ENCODE measurements at regions not wholly inside any gene's neighbourhood (a gene's known extent, or its start where the extent isn't known, plus 50 kb on each side); places are given as distances from the start of the nearest gene placed in this dataset.
A peak's percentile ranks its signal among the peaks of the same experiment; 100 is the strongest.

DNA sequence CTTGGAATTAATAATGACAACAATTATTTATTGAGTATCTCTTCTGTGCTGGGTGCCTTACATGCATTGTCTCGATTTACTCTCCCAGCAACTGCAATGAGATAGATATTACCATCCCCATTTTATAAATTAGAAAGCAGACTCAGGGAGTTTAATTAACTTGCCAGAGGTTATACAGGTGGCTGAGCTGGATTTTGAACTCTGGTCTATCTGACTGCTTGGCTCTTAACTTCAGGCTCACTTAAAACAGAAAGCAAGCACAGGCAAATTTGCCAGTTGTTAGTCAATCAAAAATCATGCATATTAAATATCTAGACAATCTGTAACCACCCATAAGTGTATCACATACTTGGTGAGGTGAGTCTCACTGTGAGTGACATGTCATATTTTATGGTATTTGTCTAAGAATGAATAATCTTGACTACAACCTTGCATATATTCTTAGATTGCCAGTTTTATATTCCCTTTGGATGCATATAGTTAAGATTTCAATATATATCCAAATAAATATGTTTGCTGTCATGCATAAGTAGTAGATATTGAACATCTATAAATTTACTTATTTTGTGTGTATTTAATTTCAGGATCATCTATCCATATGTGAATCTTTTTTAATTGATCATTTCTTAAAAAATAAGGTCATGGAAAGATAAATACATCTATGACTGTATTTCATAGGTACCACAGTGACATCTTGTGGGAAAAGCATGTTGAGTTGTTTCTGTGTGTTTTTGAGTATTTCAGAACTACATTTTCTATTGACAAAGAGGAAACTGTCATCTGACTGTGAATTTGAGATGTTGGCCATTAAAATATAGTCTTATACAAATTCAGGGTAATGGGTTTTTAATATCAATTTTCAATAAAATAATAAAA is 112.0 kb upstream of the ARHGAP42 start:
- Mint-ChIP-seq H3K4me3 (ENCODE audit: low read depth) (no peak overlapping the region), H3K27me3 (no peaks in the 10 kb centered on the region), H3K27ac (no peak overlapping the region), H3K36me3 (ENCODE audit: insufficient read depth) (no peaks in the 10 kb centered on the region), H3K4me1 (ENCODE audit: low read depth) (no peaks in the 10 kb centered on the region), H3K9me3 (ENCODE audit: low read depth) (no peaks in the 10 kb centered on the region)
- no peak for DNase-seq (ENCODE audit: low spot score, unreplicated experiment)
- TF ChIP-seq, protein P1, sequence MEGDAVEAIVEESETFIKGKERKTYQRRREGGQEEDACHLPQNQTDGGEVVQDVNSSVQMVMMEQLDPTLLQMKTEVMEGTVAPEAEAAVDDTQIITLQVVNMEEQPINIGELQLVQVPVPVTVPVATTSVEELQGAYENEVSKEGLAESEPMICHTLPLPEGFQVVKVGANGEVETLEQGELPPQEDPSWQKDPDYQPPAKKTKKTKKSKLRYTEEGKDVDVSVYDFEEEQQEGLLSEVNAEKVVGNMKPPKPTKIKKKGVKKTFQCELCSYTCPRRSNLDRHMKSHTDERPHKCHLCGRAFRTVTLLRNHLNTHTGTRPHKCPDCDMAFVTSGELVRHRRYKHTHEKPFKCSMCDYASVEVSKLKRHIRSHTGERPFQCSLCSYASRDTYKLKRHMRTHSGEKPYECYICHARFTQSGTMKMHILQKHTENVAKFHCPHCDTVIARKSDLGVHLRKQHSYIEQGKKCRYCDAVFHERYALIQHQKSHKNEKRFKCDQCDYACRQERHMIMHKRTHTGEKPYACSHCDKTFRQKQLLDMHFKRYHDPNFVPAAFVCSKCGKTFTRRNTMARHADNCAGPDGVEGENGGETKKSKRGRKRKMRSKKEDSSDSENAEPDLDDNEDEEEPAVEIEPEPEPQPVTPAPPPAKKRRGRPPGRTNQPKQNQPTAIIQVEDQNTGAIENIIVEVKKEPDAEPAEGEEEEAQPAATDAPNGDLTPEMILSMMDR (IDR thresholded peaks at IDR 0.05; ENCODE audit: unreplicated experiment): peak; percentile 55

DNA sequence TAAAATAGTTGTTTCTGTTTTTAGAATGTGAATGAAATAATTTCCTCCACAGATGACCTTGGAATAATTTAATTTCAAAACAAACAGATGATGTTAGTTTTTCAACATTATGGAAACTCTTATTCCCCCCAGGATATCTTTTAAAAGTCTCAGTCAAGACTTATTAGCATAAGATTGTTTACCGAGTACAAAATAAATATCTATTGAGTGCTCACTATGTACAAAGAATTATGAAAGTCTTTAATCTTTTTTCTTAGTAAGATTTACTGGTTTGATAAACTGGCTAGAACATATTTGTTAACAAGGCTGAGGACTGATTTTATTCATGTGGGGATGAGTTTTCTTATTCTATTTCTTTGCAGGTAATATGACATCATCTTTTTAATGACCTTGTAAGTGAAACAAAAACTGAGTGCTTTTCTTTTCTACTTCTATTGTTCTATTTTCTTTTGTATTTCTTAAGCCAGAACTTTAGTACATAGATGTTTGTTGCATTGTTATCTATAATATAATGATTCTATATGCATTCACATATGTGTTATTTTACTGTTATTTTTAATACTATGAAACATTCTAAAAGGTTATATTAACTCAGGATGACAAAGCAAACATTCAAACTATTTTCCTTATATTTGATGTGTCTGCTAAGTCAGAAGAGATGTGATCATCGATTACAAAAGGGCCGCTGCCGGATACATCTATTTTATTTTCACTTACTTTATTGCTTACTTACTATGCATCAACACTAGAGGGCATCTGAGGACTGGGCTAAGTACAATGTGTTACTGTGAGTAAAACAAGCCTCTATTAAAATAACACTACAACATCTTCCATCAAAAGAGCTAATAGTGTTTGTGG is 111.0 kb upstream of the ARHGAP42 start:
- no peak for DNase-seq (ENCODE audit: low spot score, unreplicated experiment)
- no peak overlapping the region for H3K27ac Mint-ChIP-seq
- no peaks in the 10 kb centered on the region for H3K27me3 Mint-ChIP-seq
- no peak overlapping the region for H3K4me3 Mint-ChIP-seq (ENCODE audit: low read depth)
- TF ChIP-seq, protein P1 (IDR thresholded peaks at IDR 0.05; ENCODE audit: unreplicated experiment): peak; percentile 89
- no peaks in the 10 kb centered on the region for H3K4me1 Mint-ChIP-seq (ENCODE audit: low read depth)
- H3K36me3 Mint-ChIP-seq (ENCODE audit: insufficient read depth): no peaks in the 10 kb centered on the region
- no peaks in the 10 kb centered on the region for H3K9me3 Mint-ChIP-seq (ENCODE audit: low read depth)

DNA sequence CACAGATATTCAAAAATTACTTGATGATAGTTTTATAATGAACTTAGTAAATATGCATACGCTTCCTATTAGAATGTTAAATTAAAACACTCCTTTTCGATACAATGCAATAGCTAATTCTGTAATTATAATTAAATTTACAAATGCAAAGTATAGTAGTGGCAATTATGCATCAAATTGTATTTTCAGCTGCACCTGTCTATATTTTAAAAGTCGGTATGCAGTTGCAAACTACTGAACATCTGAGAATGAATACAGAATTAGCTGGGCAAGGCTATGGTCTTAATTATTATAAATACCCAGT is 110.4 kb upstream of the ARHGAP42 start:
- TF ChIP-seq, protein P1 (IDR thresholded peaks at IDR 0.05; ENCODE audit: unreplicated experiment): no peak
- DNase-seq (ENCODE audit: low spot score, unreplicated experiment): no peak
- Mint-ChIP-seq H3K27ac (no peak overlapping the region), H3K9me3 (ENCODE audit: low read depth) (no peaks in the 10 kb centered on the region), H3K4me1 (ENCODE audit: low read depth) (no peaks in the 10 kb centered on the region), H3K27me3 (no peaks in the 10 kb centered on the region), H3K4me3 (ENCODE audit: low read depth) (no peak overlapping the region), H3K36me3 (ENCODE audit: insufficient read depth) (no peaks in the 10 kb centered on the region)

DNA sequence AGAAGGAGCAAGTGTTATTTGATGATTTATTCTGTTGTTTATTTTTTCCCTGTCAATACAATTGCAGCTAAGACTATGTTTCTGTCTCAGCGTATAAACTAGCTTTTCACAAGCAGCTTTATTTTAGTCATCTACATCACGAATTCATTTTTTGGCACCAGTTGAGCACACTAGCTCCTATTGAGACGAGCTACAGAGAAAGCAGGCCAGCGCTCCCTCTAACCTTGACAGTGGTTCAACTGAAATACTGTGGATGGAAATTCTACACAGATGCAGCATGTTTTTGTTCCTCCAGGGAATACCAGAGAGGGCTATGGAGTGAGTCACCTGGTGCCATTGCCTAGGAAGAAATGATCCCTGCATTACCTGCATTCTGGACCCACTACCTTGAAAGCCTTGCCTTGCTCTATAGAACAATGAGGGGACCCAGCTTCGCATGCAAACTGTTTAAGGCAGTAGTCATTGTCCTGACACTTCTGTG is 108.2 kb upstream of the ARHGAP42 start:
- Mint-ChIP-seq H3K27ac (no peak overlapping the region), H3K27me3 (no peaks in the 10 kb centered on the region), H3K4me3 (ENCODE audit: low read depth) (no peak overlapping the region), H3K4me1 (ENCODE audit: low read depth) (no peaks in the 10 kb centered on the region), H3K36me3 (ENCODE audit: insufficient read depth) (no peaks in the 10 kb centered on the region), H3K9me3 (ENCODE audit: low read depth) (no peaks in the 10 kb centered on the region)
- TF ChIP-seq, protein P1 (IDR thresholded peaks at IDR 0.05; ENCODE audit: unreplicated experiment): no peak
- no peak for DNase-seq (ENCODE audit: low spot score, unreplicated experiment)

DNA sequence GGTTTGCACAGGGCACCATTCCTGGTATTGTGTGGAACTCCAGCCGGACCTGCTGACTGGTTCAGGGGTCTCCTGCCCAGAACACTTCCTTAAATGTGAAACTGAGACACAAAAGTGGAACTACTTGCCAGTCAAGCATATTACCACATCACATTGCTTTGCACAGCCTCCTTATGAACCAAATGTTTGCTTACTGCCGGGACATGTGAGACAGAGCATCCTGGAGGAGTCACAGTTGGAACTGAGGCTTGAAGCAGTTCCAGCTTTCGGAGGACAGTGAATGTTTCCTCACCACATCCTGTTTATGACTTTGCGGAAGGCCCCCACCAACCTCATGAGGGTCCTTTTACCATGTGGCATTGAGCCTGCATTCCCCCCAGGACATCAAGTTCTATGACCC is 105.8 kb upstream of the ARHGAP42 start:
- peaks cover 2% of the 10 kb centered on the region for H3K4me1 Mint-ChIP-seq (ENCODE audit: low read depth)
- no peak overlapping the region for H3K27ac Mint-ChIP-seq
- TF ChIP-seq, protein P1 (IDR thresholded peaks at IDR 0.05; ENCODE audit: unreplicated experiment): no peak
- H3K27me3 Mint-ChIP-seq: no peaks in the 10 kb centered on the region
- DNase-seq (ENCODE audit: low spot score, unreplicated experiment): no peak
- H3K4me3 Mint-ChIP-seq (ENCODE audit: low read depth): no peak overlapping the region
- H3K9me3 Mint-ChIP-seq (ENCODE audit: low read depth): no peaks in the 10 kb centered on the region
- no peaks in the 10 kb centered on the region for H3K36me3 Mint-ChIP-seq (ENCODE audit: insufficient read depth)

Measured in progenitor cell of endocrine pancreas (in vitro differentiated cells).